DMS53 treated with DMSO at 0.1 percent for 48 hours (cell line): ENCODE measurements at regions not wholly inside any gene's neighbourhood (a gene's known extent, or its start where the extent isn't known, plus 50 kb on each side); places are given as distances from the start of the nearest gene placed in this dataset.

Experiments used
- DNase-seq: peaks from one replicate; lab custom pipeline; 2025; ENCODE audit not compliant: unreplicated experiment; lab: John Stamatoyannopoulos, UW

- no peak for DNase-seq
Measured at GRCh38 chr9:88657893-88658292, 122.9 kb downstream of the NXNL2 start.

- no peak for DNase-seq
Measured at GRCh38 chr9:88658311-88658822, 123.4 kb downstream of the NXNL2 start.

GRCh38 chr9:88659126-88659525 lies 124.1 kb downstream of the NXNL2 start:
- DNase-seq: no peak

- DNase-seq: no peak
Measured at GRCh38 chr9:88660611-88661010, 125.6 kb downstream of the NXNL2 start.

DNA sequence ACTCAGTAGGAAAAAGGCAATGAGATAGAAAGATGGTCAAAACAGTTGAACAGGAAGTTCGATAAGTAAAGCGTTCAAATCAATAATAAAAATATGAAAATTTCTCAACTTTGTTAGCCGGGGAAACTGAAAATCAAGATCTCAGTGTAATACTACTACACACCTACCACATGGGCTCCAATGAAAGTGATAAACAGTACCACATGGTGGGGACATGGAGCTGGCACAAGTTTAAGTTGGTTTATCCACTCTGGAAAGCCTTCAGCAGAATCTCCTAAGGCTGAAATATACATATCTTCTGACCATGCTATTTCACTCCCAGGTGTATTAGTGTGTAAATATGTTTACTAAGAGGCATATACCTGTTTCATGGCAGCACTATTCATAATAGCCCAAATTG lies 126.8 kb downstream of the NXNL2 start:
- no peak for DNase-seq

GRCh38 chr9:88663771-88664419 lies 128.9 kb downstream of the NXNL2 start:
- DNase-seq: no peak

- no peak for DNase-seq
Measured at GRCh38 chr9:88664773-88665172, 129.8 kb downstream of the NXNL2 start.

GRCh38 chr9:88672874-88673689 lies 138.1 kb downstream of the NXNL2 start:
- DNase-seq: no peak

GRCh38 chr9:88673886-88674285 lies 138.9 kb downstream of the NXNL2 start:
- no peak for DNase-seq

DNA sequence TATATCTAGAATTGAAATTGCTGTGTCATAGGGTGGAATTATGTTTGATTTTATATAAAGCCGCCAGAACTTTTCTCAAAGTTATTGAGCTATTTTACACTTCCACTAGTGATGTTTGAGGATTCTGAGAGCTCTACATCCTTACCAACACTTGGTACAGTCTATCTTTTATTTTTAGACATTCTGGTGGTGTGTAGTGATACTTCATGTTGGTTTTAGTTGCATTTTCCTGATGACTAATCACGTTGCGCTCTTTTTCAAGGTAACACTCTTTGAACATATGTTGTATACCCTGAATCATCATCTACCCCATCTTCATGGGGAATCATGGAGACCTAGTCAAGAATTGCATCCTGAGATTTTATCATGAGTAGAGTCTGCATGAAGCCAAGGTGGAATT lies 141.7 kb downstream of the NXNL2 start:
- DNase-seq: no peak

- no peak for DNase-seq
Measured at GRCh38 chr9:88678008-88678407, 143.0 kb downstream of the NXNL2 start.

DNA sequence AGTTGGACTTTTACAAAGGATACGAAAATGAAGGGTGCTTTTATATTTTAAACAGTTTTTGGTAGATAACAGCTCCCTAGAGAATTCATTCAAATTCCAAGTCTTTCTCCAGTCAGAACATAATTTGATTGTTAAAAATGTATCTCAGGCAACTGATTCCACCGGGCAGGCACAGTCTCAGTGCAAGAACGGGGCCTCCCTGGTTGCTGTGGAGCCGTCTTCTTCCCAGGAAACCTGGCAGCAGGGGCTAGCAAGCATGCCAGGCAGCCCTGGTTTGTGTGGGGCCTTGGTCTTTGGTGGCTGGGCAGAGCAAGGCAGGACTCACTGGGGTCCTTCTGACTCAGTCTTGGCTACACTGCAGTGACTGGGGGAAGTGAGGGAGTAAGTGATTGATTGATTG lies 143.5 kb downstream of the NXNL2 start:
- DNase-seq: no peak

DNA sequence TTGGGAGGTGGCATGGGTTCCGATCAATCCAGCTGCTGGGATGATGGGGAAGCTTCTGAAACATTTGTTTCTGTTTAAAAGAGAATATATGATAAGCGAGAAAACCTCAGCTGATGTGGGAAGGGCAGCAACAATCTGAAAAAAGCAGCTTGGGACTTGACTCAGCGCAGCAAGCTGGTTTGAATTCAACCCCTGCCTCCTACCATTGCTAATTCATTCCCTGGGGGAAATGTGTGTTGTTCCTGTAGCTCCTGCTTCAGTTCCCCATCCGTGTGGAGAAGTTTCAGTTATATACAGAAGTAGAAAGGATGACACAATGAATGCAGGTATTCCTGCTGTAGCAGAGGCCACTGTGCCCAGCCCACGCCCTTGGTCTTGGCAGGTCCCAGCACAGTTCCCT lies 145.1 kb downstream of the NXNL2 start:
- DNase-seq: no peak

DNA sequence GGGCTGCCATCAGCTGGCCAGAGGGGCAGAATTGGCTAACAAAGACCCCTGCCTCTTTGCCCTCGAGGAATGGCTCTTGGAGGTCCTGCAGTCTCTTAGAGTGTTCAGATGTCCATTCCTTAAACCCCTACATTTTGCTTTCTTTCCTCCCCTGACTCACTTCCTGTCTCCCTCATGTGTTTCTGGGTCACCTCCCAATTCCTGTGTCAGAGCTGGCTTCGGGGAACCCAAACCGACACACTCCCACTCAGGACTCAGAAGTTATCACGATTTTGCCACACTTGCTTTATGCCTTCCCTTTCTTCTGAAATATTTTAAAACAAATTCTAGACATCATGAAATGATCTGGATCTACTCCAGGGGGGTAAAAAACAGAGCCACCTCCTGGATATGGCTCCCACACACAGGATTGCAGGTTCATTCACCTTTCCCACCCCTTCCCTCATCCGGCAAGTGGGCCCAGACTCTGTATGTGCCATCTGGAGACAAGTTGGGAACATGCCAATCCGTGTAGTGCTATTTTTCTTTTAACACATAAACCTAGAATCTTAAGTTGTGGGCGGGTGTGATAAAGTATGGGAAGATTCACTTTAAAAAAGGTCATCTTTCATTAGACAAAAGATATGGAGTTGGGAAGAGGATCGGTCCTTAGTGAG lies 145.7 kb downstream of the NXNL2 start:
- DNase-seq: no peak

DNA sequence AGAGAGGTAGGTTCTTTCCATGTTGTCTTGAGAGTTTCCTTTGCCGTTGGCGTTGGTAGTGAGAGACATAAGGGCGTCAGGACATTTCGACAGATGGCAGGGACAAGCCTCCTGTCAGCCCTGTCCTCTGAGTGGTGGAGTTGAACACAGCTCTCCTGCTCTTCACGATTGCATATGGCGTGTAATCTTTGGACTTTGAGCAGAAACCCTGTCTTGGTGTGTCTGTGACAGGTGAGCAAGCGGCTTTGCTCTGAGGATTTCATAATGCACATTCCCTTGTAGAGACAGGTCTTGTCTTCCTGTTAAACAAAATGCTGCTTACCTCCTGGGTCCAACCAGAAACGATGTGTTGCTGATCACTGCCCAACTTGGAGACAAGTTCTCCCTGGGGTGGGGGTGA lies 146.5 kb downstream of the NXNL2 start:
- no peak for DNase-seq

GRCh38 chr9:88682431-88682831 lies 147.5 kb downstream of the NXNL2 start:
- no peak for DNase-seq

- DNase-seq: no peak
Measured at GRCh38 chr9:88684046-88684445, 149.1 kb downstream of the NXNL2 start.

GRCh38 chr9:88684845-88685244 lies 149.9 kb downstream of the NXNL2 start:
- DNase-seq: no peak

DNA sequence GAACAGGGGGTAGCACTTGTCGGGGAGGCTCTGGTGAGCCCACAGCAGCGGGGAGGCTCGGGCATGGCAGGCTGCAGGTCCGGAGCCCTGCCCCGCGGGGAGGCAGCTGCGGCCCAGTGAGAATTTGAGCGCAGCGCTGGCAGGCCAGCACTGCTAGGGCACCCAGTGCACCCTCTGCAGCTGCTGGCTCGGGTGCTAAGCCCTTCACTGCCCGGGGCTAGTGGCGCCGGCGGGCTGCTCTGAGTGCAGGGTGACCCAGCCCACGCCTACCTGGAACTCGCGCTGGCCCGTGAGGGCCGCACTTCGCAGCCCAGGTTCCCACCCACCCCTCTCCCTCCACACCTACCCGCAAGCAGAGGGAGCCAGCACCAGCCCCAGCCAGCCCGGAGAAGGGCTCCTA lies 151.0 kb downstream of the NXNL2 start:
- no peak for DNase-seq

DNA sequence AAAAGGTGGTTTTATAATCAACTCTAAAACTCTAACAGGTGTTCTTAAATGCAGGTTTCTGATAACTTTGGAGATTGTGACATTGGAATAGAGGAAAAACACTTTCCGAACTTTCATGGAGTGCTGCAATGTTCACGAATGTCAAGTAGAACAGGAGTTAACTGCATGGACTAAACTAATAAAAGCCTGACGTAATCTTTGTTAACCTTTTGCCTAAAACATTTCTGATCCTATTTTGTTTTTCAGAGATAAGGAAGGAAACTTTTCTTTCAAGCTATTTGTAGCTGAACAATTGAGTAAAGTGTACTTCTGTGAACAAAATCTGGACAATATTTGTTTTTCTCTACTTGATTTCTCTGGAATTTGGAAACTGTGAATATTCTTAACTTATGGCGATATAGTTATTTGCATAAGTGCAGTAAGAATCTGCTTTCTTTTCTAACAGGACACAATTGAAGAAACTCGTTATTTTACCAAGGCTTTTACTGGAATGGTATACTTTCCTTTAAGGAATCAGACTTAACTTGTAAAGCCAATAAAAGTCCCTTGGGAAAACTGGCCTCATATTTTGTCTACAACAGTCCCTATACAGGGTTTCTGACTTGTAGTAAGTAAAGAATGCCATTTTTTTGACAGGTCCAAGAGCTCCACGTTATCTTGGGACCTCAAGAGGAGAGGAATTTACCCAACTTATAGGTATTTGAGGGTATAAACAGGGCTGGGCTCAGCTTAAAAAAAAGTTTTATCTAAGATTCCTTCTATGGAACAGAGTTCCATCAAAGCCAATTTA lies 154.7 kb downstream of the NXNL2 start:
- DNase-seq: no peak

DNA sequence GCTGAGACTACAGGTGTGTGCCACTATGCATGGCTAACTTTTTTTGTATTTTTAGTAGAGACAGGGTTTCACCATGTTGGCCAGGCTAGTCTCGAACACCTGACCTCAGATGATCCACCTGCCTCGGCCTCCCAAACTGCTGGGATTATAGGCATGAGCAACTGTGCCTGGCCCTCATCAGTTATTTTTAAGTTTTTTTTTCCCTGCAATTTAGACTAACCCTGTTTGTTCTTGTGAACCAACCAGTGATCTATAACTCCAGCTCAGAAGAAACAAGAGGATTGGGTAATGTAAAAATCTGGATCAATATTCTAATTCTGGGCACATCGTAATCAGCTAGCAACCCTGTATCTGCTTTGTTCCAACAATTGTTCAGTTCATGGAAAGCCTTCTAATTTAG lies 155.7 kb downstream of the NXNL2 start:
- DNase-seq: no peak
